Smooth muscle cell (in vitro differentiated cells): ENCODE measurements at regions not wholly inside any gene's neighbourhood (a gene's known extent, or its start where the extent isn't known, plus 50 kb on each side); places are given as distances from the start of the nearest gene placed in this dataset.

Experiments used
- DNase-seq: peaks from one replicate; lab custom pipeline; 2025; ENCODE audit not compliant: unreplicated experiment; lab: John Stamatoyannopoulos, UW
- H2AFZ ChIP-seq: fragments of 200-600 bp; sonication (generic); 2 replicates; pipeline ENCODE4 v1.6.0; 2016; ENCODE audit warnings: antibody characterized with exemption, low read depth, mild to moderate bottlenecking
- H3F3A ChIP-seq: fragments of 200-600 bp; sonication (generic); 2 replicates; pipeline ENCODE4 v1.6.0; 2017; ENCODE audit warnings: antibody characterized with exemption, low read depth
- H3K27ac ChIP-seq: fragments of 200-600 bp; sonication (generic); 2 replicates; pipeline ENCODE4 v1.5.1; 2016; ENCODE audit warnings: low read depth, mild to moderate bottlenecking
- H3K27me3 ChIP-seq: fragments of 200-600 bp; sonication (generic); 2 replicates; pipeline ENCODE4 v1.6.1; 2016; ENCODE audit warnings: low read depth, mild to moderate bottlenecking
- H3K36me3 ChIP-seq: fragments of 200-600 bp; sonication (generic); 2 replicates; pipeline ENCODE4 v1.5.1; 2016; ENCODE audit warnings: low read depth
- H3K4me1 ChIP-seq: fragments of 200-600 bp; sonication (generic); 2 replicates; pipeline ENCODE4 v1.5.1; 2016; ENCODE audit warnings: low read depth
- H3K4me2 ChIP-seq: fragments of 200-600 bp; sonication (generic); 2 replicates; pipeline ENCODE4 v1.6.0; 2016; ENCODE audit warnings: mild to moderate bottlenecking
- H3K4me3 ChIP-seq: fragments of 200-600 bp; sonication (generic); 2 replicates; pipeline ENCODE4 v1.5.1; 2016; ENCODE audit warnings: mild to moderate bottlenecking
- H3K79me2 ChIP-seq: fragments of 200-600 bp; sonication (generic); 2 replicates; pipeline ENCODE4 v1.6.0; 2016; ENCODE audit warnings: low read depth, mild to moderate bottlenecking
- H3K9ac ChIP-seq: fragments of 200-600 bp; sonication (generic); 2 replicates; pipeline ENCODE4 v1.6.0; 2016; ENCODE audit warnings: low read depth
- H3K9me3 ChIP-seq: fragments of 200-600 bp; sonication (generic); replicated peaks from 2 replicates; pipeline ENCODE4 v1.5.1; 2016; ENCODE audit warnings: low read depth
- H4K20me1 ChIP-seq: fragments of 200-600 bp; sonication (generic); 2 replicates; pipeline ENCODE4 v1.6.0; 2016; ENCODE audit warnings: low read depth
- WGBS: methylation state at CpG from one replicate; pipeline ENCODE4 v1.1.7; 2016; ENCODE audit warnings: low lambda C conversion rate; 5-methylcytosine and 5-hydroxymethylcytosine counted together
- TF ChIP-seq, protein P1 (sequence below): fragments of 200-600 bp; sonication (generic); IDR thresholded peaks from 2 replicates; pipeline ENCODE4 v1.5.1; 2017; ENCODE audit warnings: borderline replicate concordance, mild to moderate bottlenecking, antibody characterized with exemption; ENCODE audit not compliant: insufficient read depth, poor library complexity, severe bottlenecking

GRCh38 chr4:135281230-135281629 is 1079.6 kb upstream of the PABPC4L start:
- Histone ChIP-seq H3K79me2 (no peaks in the 10 kb centered on the region), H3K9me3 (no peaks in the 10 kb centered on the region), H3F3A (no peaks in the 10 kb centered on the region), H3K4me3 (no peak overlapping the region), H2AFZ (no peak overlapping the region), H3K27ac (no peak overlapping the region), H4K20me1 (no peaks in the 10 kb centered on the region), H3K4me1 (peaks cover 5% of the 10 kb centered on the region), H3K4me2 (no peak overlapping the region), H3K27me3 (no peaks in the 10 kb centered on the region), H3K36me3 (no peaks in the 10 kb centered on the region), H3K9ac (no peak overlapping the region)
- 79% methylated on average over 3 of the region's 3 CpGs for WGBS
- TF ChIP-seq, protein P1, sequence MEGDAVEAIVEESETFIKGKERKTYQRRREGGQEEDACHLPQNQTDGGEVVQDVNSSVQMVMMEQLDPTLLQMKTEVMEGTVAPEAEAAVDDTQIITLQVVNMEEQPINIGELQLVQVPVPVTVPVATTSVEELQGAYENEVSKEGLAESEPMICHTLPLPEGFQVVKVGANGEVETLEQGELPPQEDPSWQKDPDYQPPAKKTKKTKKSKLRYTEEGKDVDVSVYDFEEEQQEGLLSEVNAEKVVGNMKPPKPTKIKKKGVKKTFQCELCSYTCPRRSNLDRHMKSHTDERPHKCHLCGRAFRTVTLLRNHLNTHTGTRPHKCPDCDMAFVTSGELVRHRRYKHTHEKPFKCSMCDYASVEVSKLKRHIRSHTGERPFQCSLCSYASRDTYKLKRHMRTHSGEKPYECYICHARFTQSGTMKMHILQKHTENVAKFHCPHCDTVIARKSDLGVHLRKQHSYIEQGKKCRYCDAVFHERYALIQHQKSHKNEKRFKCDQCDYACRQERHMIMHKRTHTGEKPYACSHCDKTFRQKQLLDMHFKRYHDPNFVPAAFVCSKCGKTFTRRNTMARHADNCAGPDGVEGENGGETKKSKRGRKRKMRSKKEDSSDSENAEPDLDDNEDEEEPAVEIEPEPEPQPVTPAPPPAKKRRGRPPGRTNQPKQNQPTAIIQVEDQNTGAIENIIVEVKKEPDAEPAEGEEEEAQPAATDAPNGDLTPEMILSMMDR = no peak
- no peak for DNase-seq

DNA sequence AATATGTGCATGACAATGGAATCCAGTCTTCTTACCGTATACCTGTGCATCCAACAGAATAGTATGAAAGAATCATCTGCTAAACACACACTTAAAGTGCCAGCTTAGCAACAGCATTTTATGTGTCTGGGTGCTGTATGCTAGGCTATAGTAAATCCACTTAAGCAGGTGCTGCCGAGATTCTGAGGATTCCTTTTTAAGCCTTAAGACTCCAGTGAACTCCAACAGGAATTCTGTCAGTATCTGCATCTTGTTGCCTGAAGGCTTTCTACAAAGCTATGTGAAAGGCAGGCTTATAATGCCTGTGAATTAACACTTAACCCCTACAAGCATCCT is 1076.4 kb upstream of the PABPC4L start:
- no peaks in the 10 kb centered on the region for H3K9me3 ChIP-seq
- H3K4me2 ChIP-seq = no peak overlapping the region
- TF ChIP-seq, protein P1 = no peak
- no peak overlapping the region for H3K4me3 ChIP-seq
- H3K4me1 ChIP-seq = peaks cover 5% of the 10 kb centered on the region
- WGBS = 12% methylated on average over 2 of the region's 2 CpGs
- no peaks in the 10 kb centered on the region for H3F3A ChIP-seq
- no peak overlapping the region for H2AFZ ChIP-seq
- no peaks in the 10 kb centered on the region for H4K20me1 ChIP-seq
- H3K36me3 ChIP-seq = no peaks in the 10 kb centered on the region
- DNase-seq = no peak
- no peak overlapping the region for H3K27ac ChIP-seq
- H3K9ac ChIP-seq = no peak overlapping the region
- no peaks in the 10 kb centered on the region for H3K27me3 ChIP-seq
- H3K79me2 ChIP-seq = no peaks in the 10 kb centered on the region

GRCh38 chr4:135277068-135277979 is 1075.7 kb upstream of the PABPC4L start:
- H3K9ac ChIP-seq = no peak overlapping the region
- TF ChIP-seq, protein P1 = no peak
- no peaks in the 10 kb centered on the region for H3K27me3 ChIP-seq
- no peaks in the 10 kb centered on the region for H4K20me1 ChIP-seq
- no peak overlapping the region for H3K4me2 ChIP-seq
- H3F3A ChIP-seq = no peaks in the 10 kb centered on the region
- 74% methylated on average over 5 of the region's 5 CpGs for WGBS
- no peaks in the 10 kb centered on the region for H3K36me3 ChIP-seq
- H3K27ac ChIP-seq = no peak overlapping the region
- peaks cover 5% of the 10 kb centered on the region for H3K4me1 ChIP-seq
- no peaks in the 10 kb centered on the region for H3K79me2 ChIP-seq
- no peak for DNase-seq
- H3K9me3 ChIP-seq = no peaks in the 10 kb centered on the region
- H2AFZ ChIP-seq = no peak overlapping the region
- H3K4me3 ChIP-seq = no peak overlapping the region

DNA sequence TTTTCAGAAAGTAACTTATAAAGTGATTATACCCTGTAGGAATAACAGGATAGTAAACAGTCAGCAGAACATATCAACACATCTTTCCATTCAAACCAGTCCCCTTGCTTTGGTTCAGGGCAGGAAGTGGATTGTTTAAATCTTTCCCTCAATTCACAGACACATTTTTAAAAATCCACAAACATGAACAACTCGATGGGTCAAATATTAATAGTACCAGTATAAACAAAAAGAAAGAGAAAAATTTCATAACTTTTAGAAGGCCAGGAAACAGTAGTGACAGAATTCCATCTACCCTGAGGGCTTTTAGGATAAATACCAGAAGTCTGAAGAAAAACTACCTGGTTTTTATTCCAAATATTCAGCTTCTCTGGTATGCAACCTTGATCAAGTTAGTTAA is 1072.8 kb upstream of the PABPC4L start:
- H3K27ac ChIP-seq = no peak overlapping the region
- H3K79me2 ChIP-seq = no peaks in the 10 kb centered on the region
- peaks cover 5% of the 10 kb centered on the region for H3K4me1 ChIP-seq
- no peaks in the 10 kb centered on the region for H3F3A ChIP-seq
- TF ChIP-seq, protein P1 = no peak
- WGBS = 64% methylated on average over 1 of the region's 1 CpG
- H3K9me3 ChIP-seq = no peaks in the 10 kb centered on the region
- no peak for DNase-seq
- H3K9ac ChIP-seq = no peak overlapping the region
- no peak overlapping the region for H2AFZ ChIP-seq
- H4K20me1 ChIP-seq = no peaks in the 10 kb centered on the region
- no peak overlapping the region for H3K4me3 ChIP-seq
- no peaks in the 10 kb centered on the region for H3K27me3 ChIP-seq
- H3K36me3 ChIP-seq = no peaks in the 10 kb centered on the region
- H3K4me2 ChIP-seq = no peak overlapping the region
